CD4-positive, alpha-beta T cell treated with Interferon gamma for 1 hour (primary cell): ENCODE measurements at regions not wholly inside any gene's neighbourhood (a gene's known extent, or its start where the extent isn't known, plus 50 kb on each side); places are given as distances from the start of the nearest gene placed in this dataset.

Experiments used
- DNase-seq: peaks from one replicate; pipeline ENCODE4 v3.0.0-alpha.2; 2020

- DNase-seq: no peak
Observed at GRCh38 chr5:96282020-96282419, 151.0 kb downstream of the PCSK1 start.

- no peak for DNase-seq
Observed at GRCh38 chr5:96280946-96281393, 152.1 kb downstream of the PCSK1 start.

- DNase-seq: no peak
Observed at GRCh38 chr5:96279801-96280542, 153.1 kb downstream of the PCSK1 start.

- DNase-seq: no peak
Observed at GRCh38 chr5:96278981-96279380, 154.1 kb downstream of the PCSK1 start.

GRCh38 chr5:96275051-96275450 is 158.0 kb downstream of the PCSK1 start:
- DNase-seq: no peak

GRCh38 chr5:96265487-96265886 is 167.6 kb downstream of the PCSK1 start:
- no peak for DNase-seq

GRCh38 chr5:96264047-96264446 is 169.0 kb downstream of the PCSK1 start:
- no peak for DNase-seq

- no peak for DNase-seq
Observed at GRCh38 chr5:96262105-96262504, 170.9 kb downstream of the PCSK1 start.

GRCh38 chr5:96260009-96260408 is 173.0 kb downstream of the PCSK1 start:
- DNase-seq: no peak

- no peak for DNase-seq
Observed at GRCh38 chr5:96259151-96259772, 173.8 kb downstream of the PCSK1 start.

GRCh38 chr5:96258692-96259091 is 174.4 kb downstream of the PCSK1 start:
- DNase-seq: no peak

- no peak for DNase-seq
Observed at GRCh38 chr5:96257904-96258303, 175.1 kb downstream of the PCSK1 start.

- no peak for DNase-seq
Observed at GRCh38 chr5:96256795-96257470, 176.1 kb downstream of the PCSK1 start.

GRCh38 chr5:96254980-96255691 is 177.9 kb downstream of the PCSK1 start:
- no peak for DNase-seq

GRCh38 chr5:96253140-96253539 is 179.9 kb downstream of the PCSK1 start:
- DNase-seq: no peak

- DNase-seq: no peak
Observed at GRCh38 chr5:96252596-96252995, 180.5 kb downstream of the PCSK1 start.

GRCh38 chr5:96250782-96251181 is 182.3 kb downstream of the PCSK1 start:
- DNase-seq: no peak

GRCh38 chr5:96248131-96248530 is 184.9 kb downstream of the PCSK1 start:
- DNase-seq: no peak

GRCh38 chr5:96247708-96248107 is 185.3 kb downstream of the PCSK1 start:
- no peak for DNase-seq

GRCh38 chr5:96247097-96247701 is 185.8 kb downstream of the PCSK1 start:
- DNase-seq: no peak

GRCh38 chr5:96245140-96246091 is 187.6 kb downstream of the PCSK1 start:
- DNase-seq: no peak

GRCh38 chr5:96244696-96245095 is 188.4 kb downstream of the PCSK1 start:
- no peak for DNase-seq
